ENCODE measurements at regions not wholly inside any gene's neighbourhood (a gene's known extent, or its start where the extent isn't known, plus 50 kb on each side); places are given as distances from the start of the nearest gene placed in this dataset.

- no peak overlapping the region for H3K4me3 ChIP-seq (replicated peaks in 1 of 4; ENCODE audit: control extremely low read depth in 1 of 4, insufficient read depth in 1 of 4, low read depth in 3 of 4, low read length in 4 of 4)
- H3K9me3 ChIP-seq (ENCODE audit: control insufficient read depth, insufficient read depth, low read depth, low read length) = no peaks in the 10 kb centered on the region
- no peaks in the 10 kb centered on the region for H3K79me2 ChIP-seq (ENCODE audit: control insufficient read depth, insufficient read depth, low read length)
- no peaks in the 10 kb centered on the region for H3K27me3 ChIP-seq (ENCODE audit: control insufficient read depth, insufficient read depth, low read length)
- no peaks in the 10 kb centered on the region for H4K20me1 ChIP-seq (ENCODE audit: control insufficient read depth, extremely low read depth, insufficient read depth, low read length)
- H3K36me3 ChIP-seq (ENCODE audit: control insufficient read depth, insufficient read depth, low read length) = no peaks in the 10 kb centered on the region
- H3K4me1 ChIP-seq (ENCODE audit: control insufficient read depth, extremely low read depth, insufficient read depth, low read length) = no peaks in the 10 kb centered on the region
- no peak overlapping the region for H2AFZ ChIP-seq (ENCODE audit: low read length)
- TF ChIP-seq CTCF (conservative IDR thresholded peaks at IDR 0.05 in 1 of 2, IDR thresholded peaks at IDR 0.05 in 1 of 2; ENCODE audit: low read depth in 1 of 2, low read length in 2 of 2) (no peak), EZH2 (IDR thresholded peaks at IDR 0.05; ENCODE audit: low read length, missing control alignments) (no peak)
- H3K4me2 ChIP-seq (ENCODE audit: extremely low read depth, insufficient read depth, low read length) = no peak overlapping the region
- DNase-seq (ENCODE audit: low read depth in 2 of 2) = no peak
- H3K9ac ChIP-seq (ENCODE audit: insufficient read depth, low read length) = no peak overlapping the region
- H3K27ac ChIP-seq (ENCODE audit: insufficient read depth, low read length) = no peak overlapping the region
Observed at GRCh38 chr4:189815404-189816192, 125.1 kb upstream of the FRG1 start.

DNA sequence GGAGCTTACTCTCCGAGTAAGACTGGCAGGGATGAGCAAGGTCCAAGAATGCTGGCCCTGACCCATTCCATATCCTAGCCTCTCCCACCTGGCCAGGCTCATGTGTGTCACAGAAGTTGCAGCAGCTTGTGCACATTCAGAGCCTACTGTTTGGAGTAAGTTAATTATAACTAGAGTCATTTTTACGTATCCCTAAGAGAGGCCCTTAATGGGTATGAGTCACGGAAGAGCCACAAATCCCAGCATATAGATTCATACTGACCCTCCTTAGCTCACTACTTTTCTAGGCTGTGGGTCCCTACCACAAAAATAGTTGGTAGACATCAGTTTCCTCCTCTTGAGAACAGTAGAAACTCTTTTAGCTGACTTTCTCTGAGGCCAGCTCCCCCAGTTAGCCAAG is 118.3 kb upstream of the FRG1 start:
- no peak overlapping the region for H3K27ac ChIP-seq (ENCODE audit: insufficient read depth, low read length)
- H3K4me2 ChIP-seq (ENCODE audit: extremely low read depth, insufficient read depth, low read length) = no peak overlapping the region
- H3K36me3 ChIP-seq (ENCODE audit: control insufficient read depth, insufficient read depth, low read length) = no peaks in the 10 kb centered on the region
- H3K4me3 ChIP-seq (replicated peaks in 1 of 4; ENCODE audit: control extremely low read depth in 1 of 4, insufficient read depth in 1 of 4, low read depth in 3 of 4, low read length in 4 of 4) = no peak overlapping the region
- no peaks in the 10 kb centered on the region for H4K20me1 ChIP-seq (ENCODE audit: control insufficient read depth, extremely low read depth, insufficient read depth, low read length)
- H3K9ac ChIP-seq (ENCODE audit: insufficient read depth, low read length) = no peak overlapping the region
- no peaks in the 10 kb centered on the region for H3K9me3 ChIP-seq (ENCODE audit: control insufficient read depth, insufficient read depth, low read depth, low read length)
- no peak overlapping the region for H2AFZ ChIP-seq (ENCODE audit: low read length)
- H3K27me3 ChIP-seq (ENCODE audit: control insufficient read depth, insufficient read depth, low read length) = no peaks in the 10 kb centered on the region
- no peaks in the 10 kb centered on the region for H3K4me1 ChIP-seq (ENCODE audit: control insufficient read depth, extremely low read depth, insufficient read depth, low read length)
- no peaks in the 10 kb centered on the region for H3K79me2 ChIP-seq (ENCODE audit: control insufficient read depth, insufficient read depth, low read length)
- TF ChIP-seq CTCF (conservative IDR thresholded peaks at IDR 0.05 in 1 of 2, IDR thresholded peaks at IDR 0.05 in 1 of 2; ENCODE audit: low read depth in 1 of 2, low read length in 2 of 2) (no peak), EZH2 (IDR thresholded peaks at IDR 0.05; ENCODE audit: low read length, missing control alignments) (no peak)
- no peak for DNase-seq (ENCODE audit: low read depth in 2 of 2)

GRCh38 chr4:189823591-189823990 is 117.1 kb upstream of the FRG1 start:
- Histone ChIP-seq H4K20me1 (ENCODE audit: control insufficient read depth, extremely low read depth, insufficient read depth, low read length) (no peaks in the 10 kb centered on the region), H3K4me3 (replicated peaks in 1 of 4; ENCODE audit: control extremely low read depth in 1 of 4, insufficient read depth in 1 of 4, low read depth in 3 of 4, low read length in 4 of 4) (no peak overlapping the region), H3K4me2 (ENCODE audit: extremely low read depth, insufficient read depth, low read length) (no peak overlapping the region), H3K9ac (ENCODE audit: insufficient read depth, low read length) (no peak overlapping the region), H3K27me3 (ENCODE audit: control insufficient read depth, insufficient read depth, low read length) (no peaks in the 10 kb centered on the region), H3K27ac (ENCODE audit: insufficient read depth, low read length) (no peak overlapping the region), H3K79me2 (ENCODE audit: control insufficient read depth, insufficient read depth, low read length) (no peaks in the 10 kb centered on the region), H3K9me3 (ENCODE audit: control insufficient read depth, insufficient read depth, low read depth, low read length) (no peaks in the 10 kb centered on the region), H3K4me1 (ENCODE audit: control insufficient read depth, extremely low read depth, insufficient read depth, low read length) (no peaks in the 10 kb centered on the region), H2AFZ (ENCODE audit: low read length) (no peak overlapping the region), H3K36me3 (ENCODE audit: control insufficient read depth, insufficient read depth, low read length) (no peaks in the 10 kb centered on the region)
- no peak for TF ChIP-seq CTCF (conservative IDR thresholded peaks at IDR 0.05 in 1 of 2, IDR thresholded peaks at IDR 0.05 in 1 of 2; ENCODE audit: low read depth in 1 of 2, low read length in 2 of 2)
- TF ChIP-seq EZH2 (IDR thresholded peaks at IDR 0.05; ENCODE audit: low read length, missing control alignments) = no peak
- DNase-seq (ENCODE audit: low read depth in 2 of 2) = no peak

All from fibroblast of lung (primary cell).